Bronchial epithelial cell (primary cell): ENCODE measurements at regions not wholly inside any gene's neighbourhood (a gene's known extent, or its start where the extent isn't known, plus 50 kb on each side); places are given as distances from the start of the nearest gene placed in this dataset.

Experiments
- DNase-seq: peaks from one replicate; pipeline ENCODE4 v3.0.0-alpha.2; 2010; ENCODE audit warnings: low read depth
- FAIRE-seq: peaks from 2 replicates; lab custom pipeline; 2011; peaks lifted over from hg19 to GRCh38; lab: Jason Lieb, UNC
- H3K27me3 ChIP-seq: 2 replicates; pipeline ENCODE4 v1.5.1; 2011; ENCODE audit warnings: low read length; ENCODE audit not compliant: control insufficient read depth, insufficient read depth
- H3K36me3 ChIP-seq: 2 replicates; pipeline ENCODE4 v1.5.1; 2011; ENCODE audit warnings: low read length; ENCODE audit not compliant: control insufficient read depth, insufficient read depth
- H3K4me3 ChIP-seq: 2 replicates; pipeline ENCODE4 v1.5.1; 2011; ENCODE audit warnings: mild to moderate bottlenecking, low read depth, low read length, control low read depth
- TF ChIP-seq, protein P1 (sequence below): IDR thresholded peaks from 2 replicates; pipeline ENCODE4 v1.5.1; 2011; ENCODE audit warnings: mild to moderate bottlenecking, moderate library complexity, low read length, control low read depth, inconsistent platforms; ENCODE audit not compliant: insufficient read depth, severe bottlenecking

DNA sequence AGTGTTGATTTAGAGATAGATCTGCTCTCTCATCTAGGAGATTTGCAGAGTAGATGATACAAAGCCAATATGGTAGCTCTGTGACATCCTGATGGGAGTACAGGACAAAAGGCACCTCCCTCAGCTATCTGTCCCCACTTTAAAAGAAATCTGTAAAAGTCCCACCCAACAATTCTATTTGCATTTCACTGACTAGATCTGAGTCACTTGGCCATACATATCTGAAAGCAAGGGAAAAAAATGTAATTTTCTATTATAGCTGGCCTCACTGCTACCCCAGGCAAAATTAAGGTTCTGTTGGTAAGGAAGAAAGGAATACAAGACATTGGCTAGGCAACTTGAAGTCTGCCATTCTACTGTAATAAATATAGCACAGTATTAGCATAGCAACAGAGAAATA, 96.2 kb upstream of the RNF180 start:
- Histone ChIP-seq H3K4me3 (no peak overlapping the region), H3K36me3 (no peaks in the 10 kb centered on the region), H3K27me3 (no peaks in the 10 kb centered on the region)
- DNase-seq = no peak
- TF ChIP-seq, protein P1, sequence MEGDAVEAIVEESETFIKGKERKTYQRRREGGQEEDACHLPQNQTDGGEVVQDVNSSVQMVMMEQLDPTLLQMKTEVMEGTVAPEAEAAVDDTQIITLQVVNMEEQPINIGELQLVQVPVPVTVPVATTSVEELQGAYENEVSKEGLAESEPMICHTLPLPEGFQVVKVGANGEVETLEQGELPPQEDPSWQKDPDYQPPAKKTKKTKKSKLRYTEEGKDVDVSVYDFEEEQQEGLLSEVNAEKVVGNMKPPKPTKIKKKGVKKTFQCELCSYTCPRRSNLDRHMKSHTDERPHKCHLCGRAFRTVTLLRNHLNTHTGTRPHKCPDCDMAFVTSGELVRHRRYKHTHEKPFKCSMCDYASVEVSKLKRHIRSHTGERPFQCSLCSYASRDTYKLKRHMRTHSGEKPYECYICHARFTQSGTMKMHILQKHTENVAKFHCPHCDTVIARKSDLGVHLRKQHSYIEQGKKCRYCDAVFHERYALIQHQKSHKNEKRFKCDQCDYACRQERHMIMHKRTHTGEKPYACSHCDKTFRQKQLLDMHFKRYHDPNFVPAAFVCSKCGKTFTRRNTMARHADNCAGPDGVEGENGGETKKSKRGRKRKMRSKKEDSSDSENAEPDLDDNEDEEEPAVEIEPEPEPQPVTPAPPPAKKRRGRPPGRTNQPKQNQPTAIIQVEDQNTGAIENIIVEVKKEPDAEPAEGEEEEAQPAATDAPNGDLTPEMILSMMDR = no peak
- FAIRE-seq = no peak

DNA sequence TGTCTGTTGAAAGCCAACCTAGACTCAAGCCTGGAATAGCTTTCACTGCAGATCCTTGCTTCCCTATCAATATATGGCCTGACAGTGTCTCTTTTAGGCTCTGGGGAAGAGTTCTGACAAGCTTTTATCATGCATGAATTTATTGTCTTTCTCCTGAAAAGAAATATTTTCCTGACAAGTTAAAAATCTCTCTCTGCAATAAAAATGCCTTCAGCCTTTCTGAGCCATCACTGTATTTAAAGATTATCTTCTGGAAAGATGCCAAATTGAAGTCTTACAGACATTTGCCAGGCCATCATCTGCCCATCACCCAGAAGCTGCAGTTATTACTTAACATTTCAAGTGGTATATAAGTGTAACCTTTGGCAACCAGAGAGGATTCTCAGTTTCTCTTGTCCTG, 88.1 kb upstream of the HTR1A start:
- H3K27me3 ChIP-seq = no peaks in the 10 kb centered on the region
- DNase-seq = no peak
- FAIRE-seq = no peak
- no peaks in the 10 kb centered on the region for H3K36me3 ChIP-seq
- TF ChIP-seq, protein P1 = no peak
- no peak overlapping the region for H3K4me3 ChIP-seq

DNA sequence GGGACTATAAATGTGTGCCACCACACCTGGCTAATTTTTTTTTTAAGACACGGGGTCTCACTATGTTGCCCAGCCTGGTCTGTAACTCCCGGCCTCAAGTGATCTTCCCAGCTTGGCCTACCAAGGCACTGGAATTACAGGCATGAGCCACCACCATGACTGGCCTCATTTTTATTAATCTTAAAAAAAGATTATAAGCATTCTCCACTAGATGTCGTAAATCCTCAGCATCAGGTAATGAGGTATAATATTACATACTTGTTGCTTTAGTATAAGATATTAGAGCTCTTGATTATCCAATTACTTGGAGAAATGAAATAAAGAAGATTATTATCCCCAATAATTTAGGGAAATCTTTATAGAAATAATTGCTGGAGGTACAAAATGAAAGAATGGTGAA, 78.2 kb upstream of the HTR1A start:
- TF ChIP-seq, protein P1 = no peak
- DNase-seq (no peak), FAIRE-seq (no peak)
- no peaks in the 10 kb centered on the region for H3K27me3 ChIP-seq
- no peaks in the 10 kb centered on the region for H3K36me3 ChIP-seq
- H3K4me3 ChIP-seq = no peak overlapping the region

DNA sequence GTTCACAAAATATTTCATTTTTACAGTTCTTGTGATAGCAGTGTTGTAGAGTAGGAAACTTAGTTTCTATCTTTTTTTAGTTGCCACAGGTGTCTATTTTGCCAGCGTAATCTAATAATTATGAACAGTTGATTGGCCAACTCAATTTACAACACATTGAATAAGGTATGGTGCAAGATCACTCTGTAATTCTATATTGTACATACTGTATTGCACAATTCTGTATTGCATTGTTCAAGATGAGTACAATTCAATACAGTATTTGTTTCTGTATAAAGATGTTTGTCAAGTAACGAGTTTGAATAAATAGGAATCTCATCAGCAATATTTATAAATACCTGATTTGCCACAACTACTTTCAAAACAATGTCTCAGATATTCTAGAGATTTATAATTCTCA, 64.2 kb upstream of the HTR1A start:
- Histone ChIP-seq H3K27me3 (no peaks in the 10 kb centered on the region), H3K4me3 (no peak overlapping the region), H3K36me3 (no peaks in the 10 kb centered on the region)
- DNase-seq = peak; percentile 22
- TF ChIP-seq, protein P1 = no peak
- FAIRE-seq = no peak

DNA sequence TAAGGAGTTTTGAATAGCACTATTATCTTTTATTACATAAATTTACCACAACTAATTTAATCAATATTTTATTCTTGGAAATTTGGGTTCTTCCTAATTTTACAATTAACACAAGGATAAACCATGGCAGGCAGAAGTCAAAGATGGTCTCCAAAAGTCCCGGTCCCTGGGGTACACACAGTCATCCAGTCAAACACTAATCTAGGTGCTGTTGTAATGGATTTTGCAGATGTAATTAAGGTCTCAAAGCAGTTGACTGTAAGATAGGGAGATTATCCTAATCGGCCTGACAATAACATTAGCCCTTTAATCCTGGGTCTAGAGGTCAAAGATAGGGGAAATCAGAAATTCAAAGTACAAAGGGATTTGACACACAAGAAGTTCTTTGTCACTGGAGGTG, 57.5 kb upstream of the HTR1A start:
- DNase-seq = no peak
- Histone ChIP-seq H3K4me3 (no peak overlapping the region), H3K36me3 (no peaks in the 10 kb centered on the region), H3K27me3 (no peaks in the 10 kb centered on the region)
- FAIRE-seq = no peak
- TF ChIP-seq, protein P1 = no peak

DNA sequence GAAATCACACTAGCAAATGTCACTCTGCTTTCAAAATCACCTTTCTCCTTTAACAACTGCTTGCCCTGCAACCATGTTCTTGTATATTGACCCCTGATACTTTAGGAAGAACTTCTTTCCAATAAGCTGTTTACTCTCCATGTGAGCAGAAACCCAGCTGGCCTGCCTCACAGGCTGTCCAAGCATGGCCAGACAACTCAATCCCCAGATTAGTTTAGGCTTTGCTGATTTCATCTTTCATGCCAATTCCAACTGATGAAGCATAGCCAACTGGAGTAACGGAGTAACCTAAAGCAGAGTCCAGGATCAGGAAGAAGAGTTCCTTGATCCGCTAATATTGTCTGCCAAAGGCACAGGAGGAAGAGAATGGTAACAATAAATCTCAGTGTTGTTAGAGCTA, 56.7 kb upstream of the HTR1A start:
- Histone ChIP-seq H3K27me3 (no peaks in the 10 kb centered on the region), H3K36me3 (no peaks in the 10 kb centered on the region), H3K4me3 (no peak overlapping the region)
- FAIRE-seq = no peak
- TF ChIP-seq, protein P1 = no peak
- no peak for DNase-seq
